Posterior vena cava (tissue), 2 donors: ENCODE measurements at regions not wholly inside any gene's neighbourhood (a gene's known extent, or its start where the extent isn't known, plus 50 kb on each side); places are given as distances from the start of the nearest gene placed in this dataset.

Experiments
- DNase-seq: peaks from one replicate; pipeline ENCODE4 v3.0.0-alpha.2; 2020; ENCODE audit warnings: low spot score
- intact Hi-C, 2 donors: fragments of 100-400 bp; cut with DNase I; formaldehyde crosslinking; loops; one replicate each; pipeline versions ENCODE4 v1.14.1 to v1.14.2; 2022 to 2023
- donor health status: DM: yes; HTN: yes; CAD: no.
- donor health status: DM: yes; HTN: yes; CAD: no.

- DNase-seq, result no peak
- intact Hi-C loops, result no loop called here
These were observed 153.4 kb upstream of the CAMK1G start for GRCh38 chr1:209430107-209430506.

- DNase-seq, result no peak
- intact Hi-C loops, result no loop called here
These were observed 152.7 kb upstream of the CAMK1G start for GRCh38 chr1:209430821-209431259.

DNA sequence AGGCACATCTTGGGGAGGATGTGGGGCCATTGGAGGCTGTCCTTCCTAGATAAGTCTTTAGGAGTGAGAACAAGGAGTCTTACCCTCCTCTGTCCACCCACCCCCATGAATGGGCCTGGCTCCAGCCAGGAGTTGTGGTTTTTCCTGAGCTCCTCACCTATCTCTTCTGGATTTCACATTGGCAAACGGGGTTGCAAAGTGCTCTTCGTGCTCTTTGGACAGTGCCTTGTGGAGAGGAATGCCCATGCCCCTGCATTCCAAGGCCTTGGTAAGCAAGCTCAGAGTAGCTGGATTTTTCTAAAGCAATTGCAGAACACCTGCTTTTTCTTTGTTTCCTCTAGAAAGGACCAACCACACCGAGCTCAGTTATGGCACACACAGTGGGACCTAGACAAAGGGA, 152.1 kb upstream of the CAMK1G start:
- intact Hi-C loops, result no loop called here

DNA sequence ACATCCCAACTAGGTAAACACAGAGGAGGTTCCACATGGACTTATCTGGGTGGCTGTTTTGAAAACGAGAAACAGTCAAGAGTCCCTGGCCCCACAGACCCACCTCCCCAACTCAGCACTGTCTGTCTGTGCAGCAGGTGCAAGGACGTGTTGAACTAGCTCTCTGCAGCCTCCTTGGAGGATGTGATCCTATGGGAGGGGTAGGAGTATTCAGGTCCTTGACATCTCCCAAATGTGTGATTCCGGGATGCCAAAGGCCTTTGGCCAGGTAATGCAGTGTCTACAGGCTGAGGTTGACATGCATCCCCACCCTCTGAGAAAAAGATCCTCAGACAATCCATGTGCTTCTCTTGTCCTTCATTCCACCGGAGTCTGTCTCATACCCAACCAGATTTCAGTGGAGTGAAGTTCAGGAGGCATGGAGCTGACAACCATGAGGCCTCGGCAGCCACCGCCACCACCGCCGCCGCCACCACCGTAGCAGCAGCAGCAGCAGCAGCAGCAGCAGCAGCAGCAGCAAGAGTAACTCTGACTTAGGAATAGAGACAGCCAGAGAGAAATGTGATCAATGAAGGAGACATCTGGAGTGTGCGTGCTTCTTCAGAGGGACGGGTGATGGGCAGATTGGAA, 151.6 kb upstream of the CAMK1G start:
- DNase-seq, result no peak
- intact Hi-C loops, result no loop called here

More for the DNA sequence above, 152.1 kb upstream of the CAMK1G start:
- DNase-seq, result no peak

DNA sequence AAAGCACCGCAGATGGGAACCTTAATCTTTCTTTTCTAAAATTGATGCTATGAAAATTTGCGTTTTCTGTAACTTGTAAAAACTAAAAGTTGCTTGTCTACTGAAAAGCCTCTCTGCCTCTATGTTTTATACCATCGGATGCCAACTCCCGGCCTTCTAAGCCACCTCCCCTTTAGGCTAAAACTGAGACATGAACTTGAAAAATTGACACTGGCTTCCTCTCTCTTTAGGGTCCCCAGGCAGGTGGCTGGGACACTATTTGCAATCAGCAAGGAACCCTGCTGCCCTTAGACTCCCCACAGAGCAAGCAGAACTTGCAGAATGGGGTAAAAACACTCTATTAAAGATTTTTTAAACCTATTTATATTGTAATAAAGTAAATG, 151.1 kb upstream of the CAMK1G start:
- intact Hi-C loops, result no loop called here
- no peak for DNase-seq

DNA sequence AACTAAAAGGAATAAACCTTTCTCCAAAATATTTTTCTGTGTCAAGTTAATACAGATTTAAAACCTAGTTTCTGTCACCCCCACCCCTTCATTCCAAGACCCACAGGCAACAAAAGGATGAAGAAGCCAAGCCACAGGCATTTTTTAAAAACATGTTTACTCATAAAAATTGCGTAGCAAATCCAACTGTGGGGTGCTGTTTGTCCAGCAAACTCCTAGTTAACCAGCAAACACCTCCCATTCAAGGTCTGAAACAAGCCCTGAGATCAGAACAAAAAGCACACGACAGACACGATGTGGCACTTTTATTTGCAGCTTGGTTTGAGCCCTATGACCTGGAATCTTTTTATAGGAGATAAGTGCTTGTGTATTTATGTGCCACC, 149.9 kb upstream of the CAMK1G start:
- DNase-seq, result no peak
- intact Hi-C loops, result no loop called here

- no peak for DNase-seq
- intact Hi-C loops, result no loop called here
These were observed 149.4 kb upstream of the CAMK1G start for GRCh38 chr1:209434066-209434465.

DNA sequence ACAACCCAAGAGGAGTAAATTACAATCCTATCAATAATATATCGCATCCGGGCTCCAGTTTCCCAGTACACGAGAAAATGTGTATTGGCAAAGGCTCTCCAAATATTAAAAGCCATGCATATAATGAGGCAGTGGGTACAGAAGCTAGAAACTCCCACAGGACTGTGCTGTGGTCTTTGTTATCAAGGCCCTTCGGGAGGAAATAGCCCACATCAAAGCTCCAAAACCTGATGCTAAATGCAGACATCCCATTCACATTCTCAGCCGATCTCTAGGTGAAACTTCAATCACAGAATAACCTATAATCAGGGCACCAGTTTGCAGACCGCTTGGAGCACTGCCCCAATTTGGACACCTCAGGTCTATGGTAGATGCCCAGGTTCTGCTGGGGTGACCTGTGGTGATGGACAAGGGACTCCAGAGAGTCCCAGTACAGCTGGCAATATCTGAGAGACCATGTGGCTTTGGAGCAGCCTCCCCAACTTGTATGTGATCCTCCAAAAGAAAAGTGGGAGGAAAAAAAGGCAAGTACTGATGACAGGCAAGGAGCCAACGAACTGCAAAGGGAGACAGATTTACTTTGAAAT, 148.8 kb upstream of the CAMK1G start:
- DNase-seq, result no peak
- intact Hi-C loops, result no loop called here

DNA sequence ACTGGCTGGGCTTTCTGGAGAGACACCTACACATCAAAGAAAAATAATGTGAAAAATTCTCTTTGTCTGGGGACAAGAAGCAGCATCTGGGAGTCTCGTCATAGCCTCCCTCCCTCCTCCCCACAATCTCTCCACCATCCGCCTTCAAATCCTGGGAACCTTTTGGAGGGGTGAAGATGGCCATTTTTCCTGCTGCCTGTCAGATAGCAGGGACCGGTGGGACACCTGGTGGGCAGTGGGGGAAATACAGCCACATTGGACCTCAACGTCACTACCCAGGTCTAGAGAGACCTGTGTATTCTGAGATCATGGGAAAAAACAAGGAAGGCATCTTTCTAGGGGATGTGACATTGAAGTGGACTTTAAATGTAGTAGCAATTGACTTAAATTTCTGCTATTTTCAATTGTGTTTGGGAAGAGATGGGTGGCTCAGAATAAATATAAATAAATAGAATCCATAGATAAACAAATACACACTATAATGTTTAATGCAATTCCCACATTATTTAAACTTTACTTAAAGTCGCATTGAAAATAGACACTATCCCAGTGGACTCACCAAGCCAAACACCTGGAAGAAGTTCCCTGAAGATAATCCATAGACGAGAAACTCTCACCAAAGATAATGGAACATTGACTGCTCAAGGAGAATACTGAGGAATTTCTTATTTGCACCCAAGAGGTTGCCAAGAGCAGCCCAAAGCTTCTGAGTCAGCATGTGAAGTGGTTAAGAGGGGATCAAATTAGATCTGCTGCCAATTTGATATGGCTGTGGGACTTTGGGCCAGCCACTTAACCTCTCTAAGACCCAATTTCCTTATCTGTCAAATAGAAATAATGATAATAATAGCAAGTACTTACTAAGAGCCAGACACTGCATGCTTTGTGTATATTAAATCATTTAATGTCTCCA, 147.6 kb upstream of the CAMK1G start:
- intact Hi-C loops, result no loop called here
- DNase-seq, result peak; percentile 86

- no peak for DNase-seq
- intact Hi-C loops, result no loop called here
These were observed 143.7 kb upstream of the CAMK1G start for GRCh38 chr1:209439828-209440227.

DNA sequence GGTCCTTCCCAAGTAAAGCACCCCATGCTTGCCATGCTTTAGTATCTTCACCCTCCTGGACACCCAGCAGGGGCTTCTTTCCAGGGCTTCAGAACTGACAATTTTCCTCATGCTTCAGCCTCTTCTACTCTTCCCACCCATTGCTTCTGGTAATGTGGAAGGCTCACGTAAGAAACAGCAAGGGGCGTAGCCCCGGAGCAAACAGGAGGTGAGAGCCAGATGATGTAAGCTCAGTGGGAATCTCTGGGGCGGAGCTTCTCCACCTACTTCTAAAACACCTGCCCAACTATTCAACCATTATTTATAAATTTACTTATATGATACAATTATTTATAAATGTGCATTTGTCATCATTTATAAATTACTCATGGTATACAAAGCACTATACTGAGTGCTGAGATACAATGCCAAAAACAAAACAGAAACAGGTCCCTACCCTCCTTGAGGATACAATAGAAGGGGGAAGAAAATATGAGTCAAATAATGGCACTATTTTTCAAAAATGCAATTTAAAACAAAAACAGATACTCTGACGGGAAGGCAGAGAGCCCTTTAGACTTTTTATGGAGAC, 140.1 kb upstream of the CAMK1G start:
- intact Hi-C loops, result no loop called here
- no peak for DNase-seq

- intact Hi-C loops, result no loop called here
- no peak for DNase-seq
These were observed 139.4 kb upstream of the CAMK1G start for GRCh38 chr1:209443975-209444651.

GRCh38 chr1:209444961-209445360, 138.6 kb upstream of the CAMK1G start:
- intact Hi-C loops, result no loop called here
- DNase-seq, result no peak

- no peak for DNase-seq
- intact Hi-C loops, result no loop called here
These were observed 137.9 kb upstream of the CAMK1G start for GRCh38 chr1:209445576-209445975.

GRCh38 chr1:209446356-209446755, 137.2 kb upstream of the CAMK1G start:
- intact Hi-C loops, result no loop called here
- DNase-seq, result no peak

DNA sequence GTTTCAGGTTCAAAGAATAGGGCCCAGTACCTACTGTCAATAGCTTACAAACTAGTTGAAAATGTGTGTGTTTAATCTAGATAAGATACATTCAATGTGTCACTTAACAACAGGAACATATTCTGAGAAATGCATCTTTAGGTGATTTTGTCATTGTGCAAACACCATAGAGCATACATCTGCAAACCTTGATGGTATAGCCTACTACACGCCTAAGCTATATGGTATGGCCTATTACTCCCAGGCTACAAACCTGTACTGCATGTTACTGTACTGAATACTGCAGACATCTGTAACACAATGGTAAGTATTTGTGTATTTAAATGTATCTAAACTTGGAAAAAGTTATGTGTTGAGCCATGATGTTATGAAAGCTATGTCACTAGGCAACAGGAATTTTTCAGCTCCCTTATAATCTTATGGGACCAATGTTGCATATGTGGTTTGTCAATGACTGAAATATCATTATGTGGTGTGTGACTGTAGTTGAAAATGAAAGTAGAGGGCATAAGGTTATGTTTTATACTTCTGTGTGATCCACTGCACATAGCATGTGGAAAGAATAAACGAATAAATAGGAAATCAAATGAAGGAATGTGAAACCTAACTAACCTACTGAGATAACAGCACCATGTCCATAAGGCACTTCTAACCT, 129.0 kb upstream of the CAMK1G start:
- intact Hi-C loops, result no loop called here
- DNase-seq, result no peak

GRCh38 chr1:209455145-209455544, 128.4 kb upstream of the CAMK1G start:
- no peak for DNase-seq
- intact Hi-C loops, result no loop called here

DNA sequence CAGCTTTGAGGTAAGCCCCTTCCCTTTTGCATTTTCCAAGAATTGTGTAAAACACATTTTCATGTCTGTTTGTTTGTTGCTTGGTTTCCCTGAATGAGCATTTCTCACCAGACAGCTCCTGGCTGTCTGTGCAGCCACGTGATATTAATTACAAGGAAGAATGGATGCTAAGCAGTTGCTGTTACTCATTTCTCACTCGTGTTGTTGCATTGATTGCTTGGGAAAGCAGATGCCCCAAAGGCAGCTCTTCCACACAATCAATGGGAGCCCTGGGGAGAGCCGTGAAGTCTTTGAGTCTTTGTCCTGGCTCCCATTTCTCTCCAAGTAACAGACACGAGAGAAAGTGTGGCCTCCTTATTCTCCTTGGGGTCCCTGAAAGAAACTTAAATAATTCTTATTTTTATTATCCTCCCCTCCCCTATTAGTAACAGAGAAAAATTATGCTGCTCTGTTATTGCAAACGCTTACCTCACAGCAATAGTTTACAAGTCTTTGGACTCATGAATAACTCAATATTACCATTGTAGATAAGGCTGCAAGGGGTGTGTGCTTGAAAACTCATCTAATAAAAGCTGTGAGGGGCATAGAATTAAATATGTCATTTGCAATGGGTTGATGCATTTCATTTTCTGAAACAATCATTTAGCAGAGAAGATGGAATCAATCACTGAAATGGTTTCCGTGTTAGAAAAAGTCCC, 127.7 kb upstream of the CAMK1G start:
- intact Hi-C loops, result no loop called here
- no peak for DNase-seq

- intact Hi-C loops, result no loop called here
- DNase-seq, result no peak
These were observed 126.6 kb upstream of the CAMK1G start for GRCh38 chr1:209456878-209457277.
